NCI-H345 (cell line): ENCODE measurements at regions not wholly inside any gene's neighbourhood (a gene's known extent, or its start where the extent isn't known, plus 50 kb on each side); places are given as distances from the start of the nearest gene placed in this dataset.
A peak's percentile ranks its signal among the peaks of the same experiment; 100 is the strongest.

Experiments
- DNase-seq: peaks from one replicate; lab custom pipeline; 2025; lab: John Stamatoyannopoulos, UW

- DNase-seq, result no peak
Measured at GRCh38 chr12:130102266-130102665, 60.0 kb upstream of the FZD10 start.

- DNase-seq, result peak; percentile 22
Measured at GRCh38 chr12:130104571-130105106, 57.6 kb upstream of the FZD10 start.

- DNase-seq, result no peak
Measured at GRCh38 chr12:130109062-130109945, 53.0 kb upstream of the FZD10 start.

GRCh38 chr12:130110914-130111313 lies 51.4 kb upstream of the FZD10 start:
- DNase-seq, result no peak

- no peak for DNase-seq
Measured at GRCh38 chr12:130111965-130112496, 50.2 kb upstream of the FZD10 start.
